SK-N-SH (cell line): ENCODE measurements at regions not wholly inside any gene's neighbourhood (a gene's known extent, or its start where the extent isn't known, plus 50 kb on each side); places are given as distances from the start of the nearest gene placed in this dataset.

Experiments used
- ELF1 ChIP-seq: IDR thresholded peaks from 2 replicates; pipeline ENCODE4 v1.4.0; 2012
- EZH2phosphoT487 ChIP-seq: fragments of 200-600 bp; sonication (generic); IDR thresholded peaks from 2 replicates; pipeline ENCODE4 v1.6.1; 2017; ENCODE audit warnings: low read depth, mixed run types, mild to moderate bottlenecking, antibody characterized with exemption, moderate library complexity, borderline replicate concordance
- FOXM1 ChIP-seq: IDR thresholded peaks from 2 replicates; pipeline ENCODE4 v1.4.0; 2012; ENCODE audit warnings: low read depth, mild to moderate bottlenecking
- MXI1 ChIP-seq: IDR thresholded peaks from 2 replicates; pipeline ENCODE4 v1.6.1; 2012; ENCODE audit warnings: mild to moderate bottlenecking, low read depth, low read length, improper control_type of control experiment
- NFIC ChIP-seq: IDR thresholded peaks from 2 replicates; pipeline ENCODE4 v1.4.0; 2012; ENCODE audit warnings: borderline replicate concordance
- POLR2AphosphoS5 ChIP-seq: IDR thresholded peaks from 2 replicates; pipeline ENCODE4 v1.6.1; 2012; ENCODE audit warnings: low read depth, low read length
- RAD21 ChIP-seq: IDR thresholded peaks from 2 replicates; pipeline ENCODE4 v1.6.1; 2012; ENCODE audit warnings: mild to moderate bottlenecking, low read length
- RFX5 ChIP-seq: IDR thresholded peaks from 2 replicates; pipeline ENCODE4 v1.6.1; 2012; ENCODE audit warnings: mild to moderate bottlenecking, improper control_type of control experiment, low read length
- TF ChIP-seq, protein P1 (sequence below): IDR thresholded peaks from 2 replicates; pipeline ENCODE4 v1.4.0; 2012; ENCODE audit warnings: low read depth
- TF ChIP-seq, protein P2 (sequence below): IDR thresholded peaks from 2 replicates; pipeline ENCODE4 v1.4.0; 2012; ENCODE audit warnings: low read depth, borderline replicate concordance
- TF ChIP-seq, protein P3 (sequence below): fragments of 200-600 bp; sonication (generic); IDR thresholded peaks from 2 replicates; pipeline ENCODE4 v1.6.1; 2017; ENCODE audit warnings: antibody characterized with exemption, mild to moderate bottlenecking, moderate library complexity
- TF ChIP-seq, protein P4 (sequence below): IDR thresholded peaks from 2 replicates; pipeline ENCODE4 v1.4.0; 2012; ENCODE audit warnings: low read depth, borderline replicate concordance

DNA sequence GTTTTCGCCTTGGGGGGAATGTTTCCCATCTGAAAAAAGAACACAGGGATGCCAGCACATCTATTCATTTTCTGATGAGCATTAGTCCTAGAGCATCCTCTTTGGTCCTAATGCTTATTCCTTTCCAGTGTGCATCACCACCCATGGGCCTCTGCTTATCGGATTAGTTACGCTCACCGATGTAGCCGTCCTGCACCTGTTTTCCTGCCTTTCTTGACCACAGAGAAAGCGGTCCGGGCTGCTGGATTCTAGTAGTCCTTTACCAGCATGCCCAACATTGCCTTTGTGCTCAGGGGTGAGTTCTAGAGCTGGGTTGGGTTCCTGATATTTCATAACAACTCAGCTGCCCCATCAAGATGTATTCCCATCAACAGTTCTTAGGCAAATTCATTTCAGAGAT lies 2084.5 kb upstream of the C9orf72 start:
- TF ChIP-seq NFIC (no peak), POLR2AphosphoS5 (no peak), RAD21 (no peak), MXI1 (no peak), ELF1 (no peak), RFX5 (no peak), FOXM1 (no peak), EZH2phosphoT487 (no peak)
- TF ChIP-seq, protein P1, sequence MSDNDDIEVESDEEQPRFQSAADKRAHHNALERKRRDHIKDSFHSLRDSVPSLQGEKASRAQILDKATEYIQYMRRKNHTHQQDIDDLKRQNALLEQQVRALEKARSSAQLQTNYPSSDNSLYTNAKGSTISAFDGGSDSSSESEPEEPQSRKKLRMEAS: no peak
- TF ChIP-seq, protein P2, sequence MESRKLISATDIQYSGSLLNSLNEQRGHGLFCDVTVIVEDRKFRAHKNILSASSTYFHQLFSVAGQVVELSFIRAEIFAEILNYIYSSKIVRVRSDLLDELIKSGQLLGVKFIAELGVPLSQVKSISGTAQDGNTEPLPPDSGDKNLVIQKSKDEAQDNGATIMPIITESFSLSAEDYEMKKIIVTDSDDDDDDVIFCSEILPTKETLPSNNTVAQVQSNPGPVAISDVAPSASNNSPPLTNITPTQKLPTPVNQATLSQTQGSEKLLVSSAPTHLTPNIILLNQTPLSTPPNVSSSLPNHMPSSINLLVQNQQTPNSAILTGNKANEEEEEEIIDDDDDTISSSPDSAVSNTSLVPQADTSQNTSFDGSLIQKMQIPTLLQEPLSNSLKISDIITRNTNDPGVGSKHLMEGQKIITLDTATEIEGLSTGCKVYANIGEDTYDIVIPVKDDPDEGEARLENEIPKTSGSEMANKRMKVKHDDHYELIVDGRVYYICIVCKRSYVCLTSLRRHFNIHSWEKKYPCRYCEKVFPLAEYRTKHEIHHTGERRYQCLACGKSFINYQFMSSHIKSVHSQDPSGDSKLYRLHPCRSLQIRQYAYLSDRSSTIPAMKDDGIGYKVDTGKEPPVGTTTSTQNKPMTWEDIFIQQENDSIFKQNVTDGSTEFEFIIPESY: no peak
- TF ChIP-seq, protein P3, sequence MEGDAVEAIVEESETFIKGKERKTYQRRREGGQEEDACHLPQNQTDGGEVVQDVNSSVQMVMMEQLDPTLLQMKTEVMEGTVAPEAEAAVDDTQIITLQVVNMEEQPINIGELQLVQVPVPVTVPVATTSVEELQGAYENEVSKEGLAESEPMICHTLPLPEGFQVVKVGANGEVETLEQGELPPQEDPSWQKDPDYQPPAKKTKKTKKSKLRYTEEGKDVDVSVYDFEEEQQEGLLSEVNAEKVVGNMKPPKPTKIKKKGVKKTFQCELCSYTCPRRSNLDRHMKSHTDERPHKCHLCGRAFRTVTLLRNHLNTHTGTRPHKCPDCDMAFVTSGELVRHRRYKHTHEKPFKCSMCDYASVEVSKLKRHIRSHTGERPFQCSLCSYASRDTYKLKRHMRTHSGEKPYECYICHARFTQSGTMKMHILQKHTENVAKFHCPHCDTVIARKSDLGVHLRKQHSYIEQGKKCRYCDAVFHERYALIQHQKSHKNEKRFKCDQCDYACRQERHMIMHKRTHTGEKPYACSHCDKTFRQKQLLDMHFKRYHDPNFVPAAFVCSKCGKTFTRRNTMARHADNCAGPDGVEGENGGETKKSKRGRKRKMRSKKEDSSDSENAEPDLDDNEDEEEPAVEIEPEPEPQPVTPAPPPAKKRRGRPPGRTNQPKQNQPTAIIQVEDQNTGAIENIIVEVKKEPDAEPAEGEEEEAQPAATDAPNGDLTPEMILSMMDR: no peak
- TF ChIP-seq, protein P4, sequence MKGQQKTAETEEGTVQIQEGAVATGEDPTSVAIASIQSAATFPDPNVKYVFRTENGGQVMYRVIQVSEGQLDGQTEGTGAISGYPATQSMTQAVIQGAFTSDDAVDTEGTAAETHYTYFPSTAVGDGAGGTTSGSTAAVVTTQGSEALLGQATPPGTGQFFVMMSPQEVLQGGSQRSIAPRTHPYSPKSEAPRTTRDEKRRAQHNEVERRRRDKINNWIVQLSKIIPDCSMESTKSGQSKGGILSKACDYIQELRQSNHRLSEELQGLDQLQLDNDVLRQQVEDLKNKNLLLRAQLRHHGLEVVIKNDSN: no peak
